GM12878 (cell line): ENCODE measurements at regions not wholly inside any gene's neighbourhood (a gene's known extent, or its start where the extent isn't known, plus 50 kb on each side); places are given as distances from the start of the nearest gene placed in this dataset.

Experiments used
- ATAC-seq: fragments of 200-7000 bp; cut with Tn5 transposase; 3 replicates; pipeline ENCODE4 v1.9.1; 2020; ENCODE audit warnings: mild to moderate bottlenecking, moderate library complexity
- BruUV-seq: library from RNA; stranded (reverse); fragments of 400-500 nt; replicated peaks from 2 replicates; lab custom pipeline; 2021; lab: Mats Ljungman, UMichigan
- CTCF ChIA-PET: fragments of 300-600 bp; sonication (Branson Sonifier 250); formaldehyde crosslinking; extraction: SDS; loops from one replicate; lab custom pipeline; 2021; ENCODE audit warnings: inconsistent platforms; lab: Yijun Ruan, JAX
- POLR2A ChIA-PET: fragments of 350-600 bp; formaldehyde crosslinking; extraction: SDS; loops from one replicate; lab custom pipeline; 2021; ENCODE audit warnings: inconsistent platforms; lab: Charles Lee
- RAD21 ChIA-PET: fragments of 300-600 bp; sonication (Branson Sonifier 250); formaldehyde crosslinking; loops from one replicate; lab custom pipeline; 2023; ENCODE audit warnings: antibody characterized with exemption; ENCODE audit not compliant: unreplicated experiment; lab: Charles Lee
- SMC1A ChIA-PET: fragments of 300-600 bp; sonication (Branson Sonifier 250); formaldehyde crosslinking; loops from one replicate; lab custom pipeline; 2023; ENCODE audit not compliant: unreplicated experiment, uncharacterized antibody; lab: Charles Lee
- DNase-seq: peaks from one replicate; pipeline ENCODE4 v3.0.0-alpha.2; 2011; ENCODE audit warnings: low read depth, low spot score
- FAIRE-seq: peaks from 3 replicates; lab custom pipeline; 2011; peaks lifted over from hg19 to GRCh38; lab: Jason Lieb, UNC
- H2AFZ ChIP-seq: 2 replicates; pipeline ENCODE4 v1.6.0; 2011; ENCODE audit warnings: low read depth, low read length, control low read depth; ENCODE audit not compliant: control insufficient read depth
- H3K27ac ChIP-seq: 2 replicates; pipeline ENCODE4 v1.5.1; 2011; ENCODE audit warnings: control low read depth; ENCODE audit not compliant: control insufficient read depth, insufficient read depth
- H3K27me3 ChIP-seq, 2 experiments: replicated peaks in 1 of 2; 2 replicates each; pipeline versions ENCODE4 v1.6.0 to v1.6.1; 2011; ENCODE audit warnings: low read length in 1 of 2; ENCODE audit not compliant: control insufficient read depth in 2 of 2, insufficient read depth in 2 of 2
- H3K36me3 ChIP-seq, 2 experiments: 2 replicates each; pipeline ENCODE4 v1.5.1; 2011; ENCODE audit warnings: low read length in 1 of 2; ENCODE audit not compliant: control insufficient read depth in 2 of 2, insufficient read depth in 2 of 2
- H3K4me1 ChIP-seq: 2 replicates; pipeline ENCODE4 v1.6.1; 2011; ENCODE audit warnings: mild to moderate bottlenecking, low read length, moderate library complexity, mixed read lengths; ENCODE audit not compliant: control insufficient read depth, insufficient read depth
- H3K4me2 ChIP-seq: 2 replicates; pipeline ENCODE4 v1.6.0; 2011; ENCODE audit warnings: control low read depth; ENCODE audit not compliant: control insufficient read depth, insufficient read depth
- H3K4me3 ChIP-seq: fragments of 200-600 bp; sonication (generic); 2 replicates; pipeline ENCODE4 v1.5.1; 2016
- H3K79me2 ChIP-seq: 2 replicates; pipeline ENCODE4 v1.6.0; 2011; ENCODE audit warnings: low read length; ENCODE audit not compliant: control insufficient read depth, insufficient read depth
- H3K9ac ChIP-seq: 2 replicates; pipeline ENCODE4 v1.8.0; 2011; ENCODE audit warnings: low read length, control low read depth, mixed read lengths; ENCODE audit not compliant: control insufficient read depth, insufficient read depth
- H3K9me3 ChIP-seq: replicated peaks from 3 replicates; pipeline ENCODE4 v1.5.1; 2011; ENCODE audit warnings: mild to moderate bottlenecking, low read length; ENCODE audit not compliant: control insufficient read depth, insufficient read depth
- H4K20me1 ChIP-seq: 2 replicates; pipeline ENCODE4 v1.6.0; 2011; ENCODE audit not compliant: control insufficient read depth, insufficient read depth
- ATF7 ChIP-seq: fragments of 450-650 bp; IDR thresholded peaks from 2 replicates; pipeline ENCODE4 v1.6.1; 2016; ENCODE audit warnings: low read depth, mild to moderate bottlenecking
- DPF2 ChIP-seq: fragments of 450-650 bp; IDR thresholded peaks from 2 replicates; pipeline ENCODE4 v1.6.1; 2017; ENCODE audit warnings: mild to moderate bottlenecking
- SMAD5 ChIP-seq: IDR thresholded peaks from 2 replicates; pipeline ENCODE4 v1.6.1; 2016; ENCODE audit warnings: antibody characterized with exemption, low read depth
- TBL1XR1 ChIP-seq: IDR thresholded peaks from 2 replicates; pipeline ENCODE4 v1.6.1; 2012; ENCODE audit warnings: low read depth, low read length, improper control_type of control experiment
- ZBTB40 ChIP-seq: fragments of 450-650 bp; IDR thresholded peaks from 2 replicates; pipeline ENCODE4 v1.6.1; 2016; ENCODE audit warnings: mild to moderate bottlenecking, moderate library complexity, borderline replicate concordance
- WGBS: methylation state at CpG from one replicate; pipeline ENCODE4 v1.1.6; 2016; ENCODE audit warnings: low lambda C conversion rate; ENCODE audit not compliant: insufficient replicate concordance, insufficient coverage; ENCODE audit errors: missing lambda C conversion rate; 5-methylcytosine and 5-hydroxymethylcytosine counted together
- in situ Hi-C: fragments of 300-500 bp; cut with MboI; formaldehyde crosslinking; loops from 9 replicates; pipeline ENCODE4 v1.14.3; 2018; ENCODE audit warnings: mixed read lengths
- intact Hi-C: fragments of 100-400 bp; cut with micrococcal nuclease; formaldehyde crosslinking; loops from one replicate; pipeline ENCODE4 v1.14.2; 2022; ENCODE audit not compliant: unreplicated experiment

GRCh38 chr4:33162122-33162521 is 2442.0 kb downstream of the PCDH7 start:
- no TSS peak for BruUV-seq

GRCh38 chr4:33171873-33172525 is 2451.8 kb downstream of the PCDH7 start:
- intact Hi-C loops (no loop called here), in situ Hi-C loops (no loop called here)
- BruUV-seq: no TSS peak
- Histone ChIP-seq H3K9ac (no peak overlapping the region), H3K79me2 (no peaks in the 10 kb centered on the region), H3K36me3 (no peaks in the 10 kb centered on the region), H3K27ac (no peak overlapping the region), H2AFZ (no peak overlapping the region), H3K4me3 (no peak overlapping the region), H3K27me3 (no peaks in the 10 kb centered on the region), H3K9me3 (no peaks in the 10 kb centered on the region), H4K20me1 (no peaks in the 10 kb centered on the region), H3K4me2 (no peak overlapping the region), H3K4me1 (no peaks in the 10 kb centered on the region)
- DNase-seq (no peak), ATAC-seq (no peak), FAIRE-seq (no peak)
- ChIA-PET RAD21 (no interaction called here), CTCF (no interaction called here), POLR2A (no interaction called here), SMC1A (no interaction called here)
- no peak for TF ChIP-seq ATF7
- no peak for TF ChIP-seq ZBTB40
- no peak for TF ChIP-seq SMAD5
- whole genome bisulfite sequencing: 0% methylated on average over 1 of the region's 1 CpG

More at GRCh38 chr4:33162122-33162521, 2442.0 kb downstream of the PCDH7 start:
- SMC1A ChIA-PET: no interaction called here
- Histone ChIP-seq H3K4me3 (no peak overlapping the region), H3K27me3 (no peaks in the 10 kb centered on the region), H3K27ac (no peak overlapping the region), H3K36me3 (no peaks in the 10 kb centered on the region), H3K9ac (no peak overlapping the region), H3K4me1 (no peaks in the 10 kb centered on the region), H3K79me2 (no peaks in the 10 kb centered on the region), H4K20me1 (no peaks in the 10 kb centered on the region), H3K9me3 (no peaks in the 10 kb centered on the region), H3K4me2 (no peak overlapping the region)
- FAIRE-seq (no peak), DNase-seq (no peak)
- RAD21 ChIA-PET: no interaction called here
- intact Hi-C loops: no loop called here
- in situ Hi-C loops: no loop called here
- CTCF ChIA-PET: no interaction called here
- no peak for TF ChIP-seq TBL1XR1
- TF ChIP-seq DPF2: no peak
- TF ChIP-seq, all 136 proteins: peak for 0
- no peak overlapping the region for H2AFZ ChIP-seq
- no peak for ATAC-seq
- POLR2A ChIA-PET: no interaction called here
